GM12878 (cell line): ENCODE measurements at regions not wholly inside any gene's neighbourhood (a gene's known extent, or its start where the extent isn't known, plus 50 kb on each side); places are given as distances from the start of the nearest gene placed in this dataset.
"Not testable (repeated sequence)": the region's sequence is repeated elsewhere in the genome, so short reads cannot be mapped to it uniquely, and the experiment has no call there.

ENCODE experiments used
- ATAC-seq: fragments of 200-7000 bp; cut with Tn5 transposase; 3 replicates; pipeline ENCODE4 v1.9.1; 2020; ENCODE audit warnings: mild to moderate bottlenecking, moderate library complexity
- BruUV-seq: library from RNA; stranded (reverse); fragments of 400-500 nt; replicated peaks from 2 replicates; lab custom pipeline; 2021; lab: Mats Ljungman, UMichigan
- CTCF ChIA-PET: fragments of 300-600 bp; sonication (Branson Sonifier 250); formaldehyde crosslinking; extraction: SDS; loops from one replicate; lab custom pipeline; 2021; ENCODE audit warnings: inconsistent platforms; lab: Yijun Ruan, JAX
- POLR2A ChIA-PET: fragments of 350-600 bp; formaldehyde crosslinking; extraction: SDS; loops from one replicate; lab custom pipeline; 2021; ENCODE audit warnings: inconsistent platforms; lab: Charles Lee
- RAD21 ChIA-PET: fragments of 300-600 bp; sonication (Branson Sonifier 250); formaldehyde crosslinking; loops from one replicate; lab custom pipeline; 2023; ENCODE audit warnings: antibody characterized with exemption; ENCODE audit not compliant: unreplicated experiment; lab: Charles Lee
- SMC1A ChIA-PET: fragments of 300-600 bp; sonication (Branson Sonifier 250); formaldehyde crosslinking; loops from one replicate; lab custom pipeline; 2023; ENCODE audit not compliant: unreplicated experiment, uncharacterized antibody; lab: Charles Lee
- DNase-seq: peaks from one replicate; pipeline ENCODE4 v3.0.0-alpha.2; 2011; ENCODE audit warnings: low read depth, low spot score
- FAIRE-seq: peaks from 3 replicates; lab custom pipeline; 2011; peaks lifted over from hg19 to GRCh38; lab: Jason Lieb, UNC
- H2AFZ ChIP-seq: 2 replicates; pipeline ENCODE4 v1.6.0; 2011; ENCODE audit warnings: low read depth, low read length, control low read depth; ENCODE audit not compliant: control insufficient read depth
- H3K27ac ChIP-seq: 2 replicates; pipeline ENCODE4 v1.5.1; 2011; ENCODE audit warnings: control low read depth; ENCODE audit not compliant: control insufficient read depth, insufficient read depth
- H3K27me3 ChIP-seq, 2 experiments: replicated peaks in 1 of 2; 2 replicates each; pipeline versions ENCODE4 v1.6.0 to v1.6.1; 2011; ENCODE audit warnings: low read length in 1 of 2; ENCODE audit not compliant: control insufficient read depth in 2 of 2, insufficient read depth in 2 of 2
- H3K36me3 ChIP-seq, 2 experiments: 2 replicates each; pipeline ENCODE4 v1.5.1; 2011; ENCODE audit warnings: low read length in 1 of 2; ENCODE audit not compliant: control insufficient read depth in 2 of 2, insufficient read depth in 2 of 2
- H3K4me1 ChIP-seq: 2 replicates; pipeline ENCODE4 v1.6.1; 2011; ENCODE audit warnings: mild to moderate bottlenecking, low read length, moderate library complexity, mixed read lengths; ENCODE audit not compliant: control insufficient read depth, insufficient read depth
- H3K4me2 ChIP-seq: 2 replicates; pipeline ENCODE4 v1.6.0; 2011; ENCODE audit warnings: control low read depth; ENCODE audit not compliant: control insufficient read depth, insufficient read depth
- H3K4me3 ChIP-seq: fragments of 200-600 bp; sonication (generic); 2 replicates; pipeline ENCODE4 v1.5.1; 2016
- H3K79me2 ChIP-seq: 2 replicates; pipeline ENCODE4 v1.6.0; 2011; ENCODE audit warnings: low read length; ENCODE audit not compliant: control insufficient read depth, insufficient read depth
- H3K9ac ChIP-seq: 2 replicates; pipeline ENCODE4 v1.8.0; 2011; ENCODE audit warnings: low read length, control low read depth, mixed read lengths; ENCODE audit not compliant: control insufficient read depth, insufficient read depth
- H3K9me3 ChIP-seq: replicated peaks from 3 replicates; pipeline ENCODE4 v1.5.1; 2011; ENCODE audit warnings: mild to moderate bottlenecking, low read length; ENCODE audit not compliant: control insufficient read depth, insufficient read depth
- H4K20me1 ChIP-seq: 2 replicates; pipeline ENCODE4 v1.6.0; 2011; ENCODE audit not compliant: control insufficient read depth, insufficient read depth
- CHD4 ChIP-seq: fragments of 200-600 bp; sonication (generic); IDR thresholded peaks from 2 replicates; pipeline ENCODE4 v1.6.1; 2016; ENCODE audit warnings: mild to moderate bottlenecking
- CUX1 ChIP-seq: IDR thresholded peaks from 2 replicates; pipeline ENCODE4 v1.6.1; 2012; ENCODE audit warnings: improper control_type of control experiment, low read depth, low read length; ENCODE audit not compliant: insufficient replicate concordance
- E2F8 ChIP-seq: fragments of 450-650 bp; IDR thresholded peaks from 2 replicates; pipeline ENCODE4 v1.6.1; 2018; ENCODE audit warnings: mild to moderate bottlenecking, low read depth, moderate library complexity; ENCODE audit not compliant: partially characterized antibody
- IKZF2 ChIP-seq, 2 experiments: fragments of 450-650 bp; IDR thresholded peaks; 2 replicates each; pipeline ENCODE4 v1.6.1; 2017; ENCODE audit warnings: mild to moderate bottlenecking in 2 of 2, moderate library complexity in 2 of 2
- MTA2 ChIP-seq: fragments of 450-650 bp; IDR thresholded peaks from 2 replicates; pipeline ENCODE4 v1.6.1; 2016; ENCODE audit warnings: low read depth, mild to moderate bottlenecking, moderate library complexity
- NBN ChIP-seq: fragments of 450-650 bp; IDR thresholded peaks from 2 replicates; pipeline ENCODE4 v1.6.1; 2016
- WRNIP1 ChIP-seq: IDR thresholded peaks from 2 replicates; pipeline ENCODE4 v1.6.1; 2011; ENCODE audit warnings: low read depth, low read length, improper control_type of control experiment, borderline replicate concordance
- ZBED1 ChIP-seq: IDR thresholded peaks from 2 replicates; pipeline ENCODE4 v1.6.1; 2016; ENCODE audit warnings: borderline replicate concordance
- ZNF622 ChIP-seq: fragments of 450-650 bp; IDR thresholded peaks from 2 replicates; pipeline ENCODE4 v1.6.1; 2017; ENCODE audit warnings: mild to moderate bottlenecking, inconsistent platforms
- WGBS: methylation state at CpG from one replicate; pipeline ENCODE4 v1.1.6; 2016; ENCODE audit warnings: low lambda C conversion rate; ENCODE audit not compliant: insufficient replicate concordance, insufficient coverage; ENCODE audit errors: missing lambda C conversion rate; 5-methylcytosine and 5-hydroxymethylcytosine counted together
- in situ Hi-C: fragments of 300-500 bp; cut with MboI; formaldehyde crosslinking; loops from 9 replicates; pipeline ENCODE4 v1.14.3; 2018; ENCODE audit warnings: mixed read lengths
- intact Hi-C: fragments of 100-400 bp; cut with micrococcal nuclease; formaldehyde crosslinking; loops from one replicate; pipeline ENCODE4 v1.14.2; 2022; ENCODE audit not compliant: unreplicated experiment

GRCh38 chr21:20048130-20048837 lies 949.9 kb upstream of the NCAM2 start:
- in situ Hi-C loops, H2AFZ ChIP-seq, POLR2A ChIA-PET, CTCF ChIA-PET, H4K20me1 ChIP-seq, H3K27ac ChIP-seq, H3K4me1 ChIP-seq, ATAC-seq, H3K4me3 ChIP-seq, H3K9ac ChIP-seq, BruUV-seq, DNase-seq, RAD21 ChIA-PET, H3K36me3 ChIP-seq, H3K9me3 ChIP-seq, H3K27me3 ChIP-seq, intact Hi-C loops, H3K79me2 ChIP-seq, H3K4me2 ChIP-seq, FAIRE-seq: not testable (repeated sequence)
- SMC1A ChIA-PET: interaction anchor here (0.7 kb wide), 1 partner anchor 9 kb away, joined by 3 read pairs; no protein-coding TSS in a partner anchor
- WGBS: 48% methylated on average over 20 of the region's 20 CpGs

GRCh38 chr21:20083336-20083735 lies 914.9 kb upstream of the NCAM2 start:
- no peak for FAIRE-seq
- Histone ChIP-seq H2AFZ (no peak overlapping the region), H3K27ac (no peak overlapping the region), H3K36me3 (no peaks in the 10 kb centered on the region), H3K4me3 (no peak overlapping the region), H3K4me2 (no peak overlapping the region), H3K9me3 (no peaks in the 10 kb centered on the region), H3K27me3 (no peaks in the 10 kb centered on the region), H4K20me1 (no peaks in the 10 kb centered on the region), H3K79me2 (no peaks in the 10 kb centered on the region), H3K4me1 (no peaks in the 10 kb centered on the region), H3K9ac (no peak overlapping the region)
- ChIA-PET SMC1A (no interaction called here), CTCF (no interaction called here), POLR2A (no interaction called here), RAD21 (no interaction called here)
- intact Hi-C loops: no loop called here
- in situ Hi-C loops: loop anchor here (25.0 kb wide), 1 partner anchor 96 kb away; no protein-coding TSS in a partner anchor
- ATAC-seq: no peak
- BruUV-seq: no TSS peak
- no peak for DNase-seq
- TF ChIP-seq ZBED1 (no peak), NBN (no peak), E2F8 (no peak), CUX1 (no peak), WRNIP1 (no peak), MTA2 (no peak), ZNF622 (no peak), IKZF2 (IDR thresholded peaks at IDR 0.05) (no peak), CHD4 (no peak)
